RWPE1 (cell line): ENCODE measurements at regions not wholly inside any gene's neighbourhood (a gene's known extent, or its start where the extent isn't known, plus 50 kb on each side); places are given as distances from the start of the nearest gene placed in this dataset.

Experiments used
- CTCF ChIA-PET: fragments of 350-600 bp; sonication (Branson Sonifier 250); formaldehyde crosslinking; extraction: SDS; loops from one replicate; lab custom pipeline; 2021; lab: Yijun Ruan, JAX
- POLR2A ChIA-PET: fragments of 400-600 bp; formaldehyde crosslinking; extraction: SDS; loops from one replicate; lab custom pipeline; 2020; ENCODE audit warnings: antibody characterized with exemption; ENCODE audit not compliant: low non-redundant PET; lab: Yijun Ruan, JAX
- DNase-seq: peaks from one replicate; pipeline ENCODE4 v3.0.0; 2012; ENCODE audit warnings: low spot score
- H3K27ac ChIP-seq: fragments of 450-650 bp; 2 replicates; pipeline ENCODE4 v1.5.1; 2017
- CTCF ChIP-seq: fragments of 450-650 bp; conservative IDR thresholded peaks from 2 replicates; pipeline ENCODE4 v1.5.1; 2017; ENCODE audit warnings: low read depth, mild to moderate bottlenecking

- ChIA-PET POLR2A (no interaction called here), CTCF (no interaction called here)
- TF ChIP-seq CTCF, result no peak
- DNase-seq, result no peak
- no peak overlapping the region for H3K27ac ChIP-seq
These were observed 559.4 kb downstream of the DNAH5 start for GRCh38 chr5:13385066-13385465.

- DNase-seq, result no peak
- no peak for TF ChIP-seq CTCF
- CTCF ChIA-PET, result no interaction called here
- no peak overlapping the region for H3K27ac ChIP-seq
- POLR2A ChIA-PET, result no interaction called here
These were observed 562.3 kb downstream of the DNAH5 start for GRCh38 chr5:13382232-13382631.

GRCh38 chr5:13378091-13378490 lies 566.4 kb downstream of the DNAH5 start:
- TF ChIP-seq CTCF, result no peak
- DNase-seq, result no peak
- no peak overlapping the region for H3K27ac ChIP-seq
- POLR2A ChIA-PET, result no interaction called here
- CTCF ChIA-PET, result no interaction called here

GRCh38 chr5:13359344-13359743 lies 585.1 kb downstream of the DNAH5 start:
- DNase-seq, result peak; percentile 48
- CTCF ChIA-PET, result no interaction called here

GRCh38 chr5:13358342-13358741 lies 586.1 kb downstream of the DNAH5 start:
- TF ChIP-seq CTCF, result no peak

More at GRCh38 chr5:13359344-13359743, 585.1 kb downstream of the DNAH5 start:
- no peak overlapping the region for H3K27ac ChIP-seq
- no peak for TF ChIP-seq CTCF
- POLR2A ChIA-PET, result no interaction called here

GRCh38 chr5:13357929-13358328 lies 586.6 kb downstream of the DNAH5 start:
- POLR2A ChIA-PET, result no interaction called here
- DNase-seq, result no peak
- CTCF ChIA-PET, result no interaction called here
- TF ChIP-seq CTCF, result no peak
- H3K27ac ChIP-seq, result no peak overlapping the region

More at GRCh38 chr5:13358342-13358741, 586.1 kb downstream of the DNAH5 start:
- ChIA-PET POLR2A (no interaction called here), CTCF (no interaction called here)
- H3K27ac ChIP-seq, result no peak overlapping the region
- DNase-seq, result no peak

GRCh38 chr5:13356226-13356625 lies 588.3 kb downstream of the DNAH5 start:
- TF ChIP-seq CTCF, result no peak
- ChIA-PET POLR2A (no interaction called here), CTCF (no interaction called here)
- no peak overlapping the region for H3K27ac ChIP-seq
- no peak for DNase-seq
